ENCODE measurements at regions not wholly inside any gene's neighbourhood (a gene's known extent, or its start where the extent isn't known, plus 50 kb on each side); places are given as distances from the start of the nearest gene placed in this dataset.
"Not testable (repeated sequence)": the region's sequence is repeated elsewhere in the genome, so short reads cannot be mapped to it uniquely, and the experiment has no call there.

- DNase-seq (ENCODE audit: low read depth in 2 of 2): peak in 1 of 2 donors; percentile 13
These were observed 140.2 kb upstream of the ITGA6 start for GRCh38 chr2:172287190-172287589.

- peak; percentile 79 to 99 for DNase-seq (ENCODE audit: low read depth in 2 of 2)
These were observed 139.6 kb upstream of the ITGA6 start for GRCh38 chr2:172287605-172288315.

GRCh38 chr2:172288603-172289002, 138.8 kb upstream of the ITGA6 start:
- peak; percentile 50 to 82 for DNase-seq (ENCODE audit: low read depth in 2 of 2)

- peak in 1 of 2 donors; percentile 70 for DNase-seq (ENCODE audit: low read depth in 2 of 2)
These were observed 133.4 kb upstream of the ITGA6 start for GRCh38 chr2:172293952-172294351.

- no peak for DNase-seq (ENCODE audit: low read depth in 2 of 2)
These were observed 132.4 kb upstream of the ITGA6 start for GRCh38 chr2:172294983-172295382.

GRCh38 chr2:172295677-172296076, 131.7 kb upstream of the ITGA6 start:
- no peak for DNase-seq (ENCODE audit: low read depth in 2 of 2)

GRCh38 chr2:172296267-172297046, 130.9 kb upstream of the ITGA6 start:
- DNase-seq (ENCODE audit: low read depth in 2 of 2): no peak

GRCh38 chr2:172297531-172297930, 129.9 kb upstream of the ITGA6 start:
- DNase-seq (ENCODE audit: low read depth in 2 of 2): no peak

GRCh38 chr2:172297950-172298349, 129.4 kb upstream of the ITGA6 start:
- no peak for DNase-seq (ENCODE audit: low read depth in 2 of 2)

- DNase-seq (ENCODE audit: low read depth in 2 of 2): peak in 1 of 2 donors; percentile 69
These were observed 127.6 kb upstream of the ITGA6 start for GRCh38 chr2:172299741-172300140.

- no peak for DNase-seq (ENCODE audit: low read depth in 2 of 2)
These were observed 126.5 kb upstream of the ITGA6 start for GRCh38 chr2:172300851-172301250.

- no peak for DNase-seq (ENCODE audit: low read depth in 2 of 2)
These were observed 122.3 kb upstream of the ITGA6 start for GRCh38 chr2:172305066-172305465.

GRCh38 chr2:172307800-172308199, 119.6 kb upstream of the ITGA6 start:
- DNase-seq (ENCODE audit: low read depth in 2 of 2): peak; percentile 87 to 92

GRCh38 chr2:172308253-172308935, 119.0 kb upstream of the ITGA6 start:
- peak; percentile 33 to 79 for DNase-seq (ENCODE audit: low read depth in 2 of 2)

GRCh38 chr2:172311921-172312345, 115.5 kb upstream of the ITGA6 start:
- peak; percentile 75 to 85 for DNase-seq (ENCODE audit: low read depth in 2 of 2)

- DNase-seq (ENCODE audit: low read depth in 2 of 2): no peak
These were observed 113.6 kb upstream of the ITGA6 start for GRCh38 chr2:172313715-172314341.

- not testable (repeated sequence) for DNase-seq (ENCODE audit: low read depth in 2 of 2)
These were observed 112.3 kb upstream of the ITGA6 start for GRCh38 chr2:172315070-172315469.

GRCh38 chr2:172322049-172322448, 105.3 kb upstream of the ITGA6 start:
- DNase-seq (ENCODE audit: low read depth in 2 of 2): no peak

GRCh38 chr2:172323256-172323655, 104.1 kb upstream of the ITGA6 start:
- no peak for DNase-seq (ENCODE audit: low read depth in 2 of 2)

GRCh38 chr2:172323861-172324597, 103.4 kb upstream of the ITGA6 start:
- DNase-seq (ENCODE audit: low read depth in 2 of 2): peak in 1 of 2 donors; percentile 14

GRCh38 chr2:172326211-172326509, 101.2 kb upstream of the ITGA6 start:
- DNase-seq (ENCODE audit: low read depth in 2 of 2): no peak
